Esophagus muscularis mucosa (tissue), 3 donors: ENCODE measurements at regions not wholly inside any gene's neighbourhood (a gene's known extent, or its start where the extent isn't known, plus 50 kb on each side); places are given as distances from the start of the nearest gene placed in this dataset.

Experiments
- CTCF ChIP-seq, 3 experiments: fragments of 200-600 bp in 2 of 3; fragments of 450-650 bp in 1 of 3; sonication (generic) in 2 of 3; IDR thresholded peaks; one replicate each; pipeline ENCODE4 v1.5.1; 2017 to 2019; ENCODE audit warnings: antibody characterized with exemption in 3 of 3, mild to moderate bottlenecking in 2 of 3, moderate library complexity in 1 of 3
- EP300 ChIP-seq: sonication (generic); formaldehyde crosslinking; IDR thresholded peaks from one replicate; pipeline ENCODE4 v1.6.1; 2017; ENCODE audit warnings: antibody characterized with exemption

GRCh38 chr9:90088434-90088833, 483.6 kb downstream of the GADD45G start:
- TF ChIP-seq CTCF (IDR thresholded peaks at IDR 0.05) (no peak), EP300 (no peak)
